ENCODE measurements at regions not wholly inside any gene's neighbourhood (a gene's known extent, or its start where the extent isn't known, plus 50 kb on each side); places are given as distances from the start of the nearest gene placed in this dataset.

DNA sequence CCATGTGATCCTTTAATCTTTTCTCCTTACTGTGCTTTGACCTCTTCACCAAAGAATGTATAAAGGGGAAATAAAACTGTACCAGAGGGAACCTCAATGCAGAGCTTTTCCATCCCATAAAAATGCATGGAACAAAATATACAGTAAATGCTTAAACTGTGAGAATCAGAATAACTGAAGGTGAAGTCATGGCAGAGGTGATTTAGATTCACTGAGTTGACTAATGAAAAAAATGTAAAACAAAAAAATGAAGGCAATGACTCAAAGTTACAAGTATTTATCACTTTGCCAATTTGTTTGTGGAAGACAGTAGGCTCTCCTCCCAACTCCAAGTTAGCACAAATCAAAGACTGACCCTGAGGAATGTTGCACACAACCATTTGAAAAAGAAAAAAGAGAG, 1331.6 kb upstream of the SORCS1 start:
- TF ChIP-seq, protein P1, sequence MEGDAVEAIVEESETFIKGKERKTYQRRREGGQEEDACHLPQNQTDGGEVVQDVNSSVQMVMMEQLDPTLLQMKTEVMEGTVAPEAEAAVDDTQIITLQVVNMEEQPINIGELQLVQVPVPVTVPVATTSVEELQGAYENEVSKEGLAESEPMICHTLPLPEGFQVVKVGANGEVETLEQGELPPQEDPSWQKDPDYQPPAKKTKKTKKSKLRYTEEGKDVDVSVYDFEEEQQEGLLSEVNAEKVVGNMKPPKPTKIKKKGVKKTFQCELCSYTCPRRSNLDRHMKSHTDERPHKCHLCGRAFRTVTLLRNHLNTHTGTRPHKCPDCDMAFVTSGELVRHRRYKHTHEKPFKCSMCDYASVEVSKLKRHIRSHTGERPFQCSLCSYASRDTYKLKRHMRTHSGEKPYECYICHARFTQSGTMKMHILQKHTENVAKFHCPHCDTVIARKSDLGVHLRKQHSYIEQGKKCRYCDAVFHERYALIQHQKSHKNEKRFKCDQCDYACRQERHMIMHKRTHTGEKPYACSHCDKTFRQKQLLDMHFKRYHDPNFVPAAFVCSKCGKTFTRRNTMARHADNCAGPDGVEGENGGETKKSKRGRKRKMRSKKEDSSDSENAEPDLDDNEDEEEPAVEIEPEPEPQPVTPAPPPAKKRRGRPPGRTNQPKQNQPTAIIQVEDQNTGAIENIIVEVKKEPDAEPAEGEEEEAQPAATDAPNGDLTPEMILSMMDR (IDR thresholded peaks at IDR 0.05) = no peak
- TF ChIP-seq POLR2A (IDR thresholded peaks at IDR 0.05) = no peak

Data from upper lobe of left lung (tissue), 4 donors.